ENCODE measurements at regions not wholly inside any gene's neighbourhood (a gene's known extent, or its start where the extent isn't known, plus 50 kb on each side); places are given as distances from the start of the nearest gene placed in this dataset.

DNA sequence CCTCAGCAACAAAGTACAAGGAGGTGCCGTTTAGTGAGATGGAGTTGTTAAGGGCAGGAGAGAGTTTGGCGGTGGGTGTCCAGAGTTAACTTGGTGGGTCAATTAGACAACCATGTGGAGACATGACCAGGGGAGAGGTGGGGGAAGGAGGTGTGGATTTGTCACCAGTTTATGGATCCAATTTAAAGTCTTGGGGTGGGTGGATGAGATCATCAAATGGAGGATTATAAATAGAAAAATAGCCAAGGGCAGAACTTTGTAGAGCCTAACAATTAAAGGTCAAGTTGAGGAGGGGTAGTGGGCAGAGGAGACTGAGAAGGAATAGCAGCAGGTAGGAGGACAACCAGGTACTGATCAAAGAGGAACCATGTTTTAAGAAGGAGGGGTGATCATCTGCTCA is 108.7 kb upstream of the IL12B start:
- Histone ChIP-seq H3K27me3 (ENCODE audit: control insufficient read depth in 5 of 5, insufficient read depth in 4 of 5, low read length in 5 of 5) (peaks cover 0 to 3% (median 0%) of the 10 kb centered on the region in 5 donors), H3K9ac (ENCODE audit: low read length in 5 of 5) (no peak overlapping the region), H3K27ac (ENCODE audit: low read depth, low read length) (no peak overlapping the region), H3K36me3 (ENCODE audit: control insufficient read depth in 5 of 5, insufficient read depth in 5 of 5, low read length in 5 of 5) (no peaks in the 10 kb centered on the region), H3K9me3 (ENCODE audit: control insufficient read depth in 5 of 5, low read length in 5 of 5) (no peaks in the 10 kb centered on the region), H3K4me3 (ENCODE audit: low read depth in 1 of 5, low read length in 5 of 5) (no peak overlapping the region), H3K4me1 (ENCODE audit: control insufficient read depth in 5 of 5, insufficient read depth in 5 of 5, low read length in 5 of 5) (no peaks in the 10 kb centered on the region)

GRCh38 chr5:159440235-159440634 is 109.9 kb upstream of the IL12B start:
- Histone ChIP-seq H3K4me3 (ENCODE audit: low read depth in 1 of 5, low read length in 5 of 5) (no peak overlapping the region), H3K9ac (ENCODE audit: low read length in 5 of 5) (no peak overlapping the region), H3K27ac (ENCODE audit: low read depth, low read length) (no peak overlapping the region), H3K4me1 (ENCODE audit: control insufficient read depth in 5 of 5, insufficient read depth in 5 of 5, low read length in 5 of 5) (no peaks in the 10 kb centered on the region), H3K36me3 (ENCODE audit: control insufficient read depth in 5 of 5, insufficient read depth in 5 of 5, low read length in 5 of 5) (no peaks in the 10 kb centered on the region), H3K27me3 (ENCODE audit: control insufficient read depth in 5 of 5, insufficient read depth in 4 of 5, low read length in 5 of 5) (peaks cover 0 to 3% (median 0%) of the 10 kb centered on the region in 5 donors), H3K9me3 (ENCODE audit: control insufficient read depth in 5 of 5, low read length in 5 of 5) (no peaks in the 10 kb centered on the region)

DNA sequence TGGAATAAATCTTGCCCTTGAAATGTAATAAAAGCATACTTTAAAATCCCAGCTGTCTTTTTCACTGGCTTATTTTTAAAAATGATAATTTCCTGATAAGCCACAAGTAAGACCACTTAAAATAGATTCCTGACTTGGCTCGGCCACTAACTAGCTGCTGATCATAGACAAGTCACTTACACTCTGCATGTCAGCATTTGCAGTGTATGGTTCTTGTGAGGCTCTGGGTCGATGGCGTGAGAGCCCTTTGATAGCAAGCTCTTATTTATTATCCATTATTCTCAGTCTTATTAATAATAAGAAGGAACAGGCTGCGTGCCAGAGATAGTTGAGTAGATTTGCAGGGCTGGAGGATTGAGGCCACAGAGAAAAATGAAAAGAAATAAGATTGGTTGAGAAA is 110.7 kb upstream of the IL12B start:
- Histone ChIP-seq H3K27ac (ENCODE audit: low read depth, low read length) (no peak overlapping the region), H3K4me1 (ENCODE audit: control insufficient read depth in 5 of 5, insufficient read depth in 5 of 5, low read length in 5 of 5) (no peaks in the 10 kb centered on the region), H3K4me3 (ENCODE audit: low read depth in 1 of 5, low read length in 5 of 5) (no peak overlapping the region), H3K27me3 (ENCODE audit: control insufficient read depth in 5 of 5, insufficient read depth in 4 of 5, low read length in 5 of 5) (peaks cover 0 to 3% (median 0%) of the 10 kb centered on the region in 5 donors), H3K9me3 (ENCODE audit: control insufficient read depth in 5 of 5, low read length in 5 of 5) (no peaks in the 10 kb centered on the region), H3K36me3 (ENCODE audit: control insufficient read depth in 5 of 5, insufficient read depth in 5 of 5, low read length in 5 of 5) (no peaks in the 10 kb centered on the region), H3K9ac (ENCODE audit: low read length in 5 of 5) (no peak overlapping the region)

GRCh38 chr5:159441441-159441840 is 111.2 kb upstream of the IL12B start:
- H3K4me1 ChIP-seq (ENCODE audit: control insufficient read depth in 5 of 5, insufficient read depth in 5 of 5, low read length in 5 of 5): no peaks in the 10 kb centered on the region
- H3K36me3 ChIP-seq (ENCODE audit: control insufficient read depth in 5 of 5, insufficient read depth in 5 of 5, low read length in 5 of 5): no peaks in the 10 kb centered on the region
- peaks cover 0 to under 1% (median 0%) of the 10 kb centered on the region in 5 donors for H3K27me3 ChIP-seq (ENCODE audit: control insufficient read depth in 5 of 5, insufficient read depth in 4 of 5, low read length in 5 of 5)
- no peak overlapping the region for H3K4me3 ChIP-seq (ENCODE audit: low read depth in 1 of 5, low read length in 5 of 5)
- H3K27ac ChIP-seq (ENCODE audit: low read depth, low read length): no peak overlapping the region
- no peak overlapping the region for H3K9ac ChIP-seq (ENCODE audit: low read length in 5 of 5)
- H3K9me3 ChIP-seq (ENCODE audit: control insufficient read depth in 5 of 5, low read length in 5 of 5): no peaks in the 10 kb centered on the region

GRCh38 chr5:159442206-159442850 is 112.0 kb upstream of the IL12B start:
- Histone ChIP-seq H3K27me3 (ENCODE audit: control insufficient read depth in 5 of 5, insufficient read depth in 4 of 5, low read length in 5 of 5) (no peaks in the 10 kb centered on the region), H3K9ac (ENCODE audit: low read length in 5 of 5) (no peak overlapping the region), H3K9me3 (ENCODE audit: control insufficient read depth in 5 of 5, low read length in 5 of 5) (no peaks in the 10 kb centered on the region), H3K4me1 (ENCODE audit: control insufficient read depth in 5 of 5, insufficient read depth in 5 of 5, low read length in 5 of 5) (no peaks in the 10 kb centered on the region), H3K4me3 (ENCODE audit: low read depth in 1 of 5, low read length in 5 of 5) (no peak overlapping the region), H3K27ac (ENCODE audit: low read depth, low read length) (no peak overlapping the region), H3K36me3 (ENCODE audit: control insufficient read depth in 5 of 5, insufficient read depth in 5 of 5, low read length in 5 of 5) (no peaks in the 10 kb centered on the region)

- H3K9ac ChIP-seq (ENCODE audit: low read length in 5 of 5): no peak overlapping the region
- no peaks in the 10 kb centered on the region for H3K4me1 ChIP-seq (ENCODE audit: control insufficient read depth in 5 of 5, insufficient read depth in 5 of 5, low read length in 5 of 5)
- no peak overlapping the region for H3K27ac ChIP-seq (ENCODE audit: low read depth, low read length)
- no peaks in the 10 kb centered on the region for H3K27me3 ChIP-seq (ENCODE audit: control insufficient read depth in 5 of 5, insufficient read depth in 4 of 5, low read length in 5 of 5)
- no peaks in the 10 kb centered on the region for H3K36me3 ChIP-seq (ENCODE audit: control insufficient read depth in 5 of 5, insufficient read depth in 5 of 5, low read length in 5 of 5)
- no peaks in the 10 kb centered on the region for H3K9me3 ChIP-seq (ENCODE audit: control insufficient read depth in 5 of 5, low read length in 5 of 5)
- no peak overlapping the region for H3K4me3 ChIP-seq (ENCODE audit: low read depth in 1 of 5, low read length in 5 of 5)
Observed at GRCh38 chr5:159444441-159445082, 114.3 kb upstream of the IL12B start.

DNA sequence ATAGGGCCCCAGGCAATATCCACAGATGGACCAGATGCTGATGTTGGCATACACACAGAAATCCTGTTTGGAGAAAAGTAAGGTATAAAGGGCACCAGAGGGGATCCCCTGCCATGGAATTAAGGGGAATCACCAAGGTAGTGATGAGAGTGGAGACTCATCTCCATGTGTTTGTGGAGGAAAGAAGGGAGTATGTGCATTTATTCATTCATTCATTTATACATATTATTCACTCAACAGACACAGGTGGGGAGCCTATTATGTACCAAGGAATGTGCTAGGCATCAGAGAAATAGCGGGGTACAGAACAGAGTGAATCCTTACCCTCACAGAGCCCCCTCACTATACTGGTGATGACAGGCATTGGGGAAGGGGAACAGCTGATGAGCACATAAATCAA is 116.8 kb upstream of the IL12B start:
- Histone ChIP-seq H3K4me1 (ENCODE audit: control insufficient read depth in 5 of 5, insufficient read depth in 5 of 5, low read length in 5 of 5) (peaks cover 0 to 10% (median 5%) of the 10 kb centered on the region in 5 donors), H3K36me3 (ENCODE audit: control insufficient read depth in 5 of 5, insufficient read depth in 5 of 5, low read length in 5 of 5) (no peaks in the 10 kb centered on the region), H3K27me3 (ENCODE audit: control insufficient read depth in 5 of 5, insufficient read depth in 4 of 5, low read length in 5 of 5) (no peaks in the 10 kb centered on the region), H3K4me3 (ENCODE audit: low read depth in 1 of 5, low read length in 5 of 5) (no peak overlapping the region), H3K9ac (ENCODE audit: low read length in 5 of 5) (no peak overlapping the region), H3K27ac (ENCODE audit: low read depth, low read length) (no peak overlapping the region), H3K9me3 (ENCODE audit: control insufficient read depth in 5 of 5, low read length in 5 of 5) (no peaks in the 10 kb centered on the region)

DNA sequence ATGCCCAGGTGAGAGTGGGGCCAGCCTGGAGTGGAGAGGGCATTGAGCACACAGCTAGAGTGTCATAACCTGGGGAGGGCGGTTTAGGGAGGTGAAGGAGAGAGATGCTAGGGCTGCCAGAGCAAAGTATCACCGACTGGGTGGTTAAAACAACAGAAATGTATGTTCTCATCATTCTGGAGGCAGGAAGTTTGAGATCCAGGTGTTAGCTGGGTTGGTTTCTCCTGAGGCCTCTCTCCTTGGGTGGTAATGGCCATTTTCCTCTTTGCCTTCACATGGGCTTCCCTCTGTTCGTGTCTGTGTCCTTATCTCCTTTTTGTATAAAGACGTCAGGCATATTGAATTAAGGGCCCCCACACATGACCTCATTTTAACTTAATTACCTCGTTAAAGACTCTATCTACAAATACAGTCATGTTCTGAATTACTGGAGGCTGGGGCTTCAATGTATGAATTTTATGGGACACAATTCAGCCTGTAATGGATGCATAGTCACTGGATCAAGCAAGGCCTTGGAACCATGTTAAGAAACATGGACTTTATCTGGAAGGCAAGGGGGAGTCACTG is 118.6 kb upstream of the IL12B start:
- Histone ChIP-seq H3K27ac (ENCODE audit: low read depth, low read length) (no peak overlapping the region), H3K9me3 (ENCODE audit: control insufficient read depth in 5 of 5, low read length in 5 of 5) (no peaks in the 10 kb centered on the region), H3K36me3 (ENCODE audit: control insufficient read depth in 5 of 5, insufficient read depth in 5 of 5, low read length in 5 of 5) (no peaks in the 10 kb centered on the region), H3K4me3 (ENCODE audit: low read depth in 1 of 5, low read length in 5 of 5) (no peak overlapping the region), H3K27me3 (ENCODE audit: control insufficient read depth in 5 of 5, insufficient read depth in 4 of 5, low read length in 5 of 5) (no peaks in the 10 kb centered on the region), H3K9ac (ENCODE audit: low read length in 5 of 5) (no peak overlapping the region), H3K4me1 (ENCODE audit: control insufficient read depth in 5 of 5, insufficient read depth in 5 of 5, low read length in 5 of 5) (peaks cover 0 to 10% (median 5%) of the 10 kb centered on the region in 5 donors)

GRCh38 chr5:159449925-159450324 is 119.6 kb upstream of the IL12B start:
- Histone ChIP-seq H3K4me3 (ENCODE audit: low read depth in 1 of 5, low read length in 5 of 5) (no peak overlapping the region), H3K9ac (ENCODE audit: low read length in 5 of 5) (no peak overlapping the region), H3K36me3 (ENCODE audit: control insufficient read depth in 5 of 5, insufficient read depth in 5 of 5, low read length in 5 of 5) (no peaks in the 10 kb centered on the region), H3K27ac (ENCODE audit: low read depth, low read length) (no peak overlapping the region), H3K4me1 (ENCODE audit: control insufficient read depth in 5 of 5, insufficient read depth in 5 of 5, low read length in 5 of 5) (peaks cover 0 to 10% (median 5%) of the 10 kb centered on the region in 5 donors), H3K27me3 (ENCODE audit: control insufficient read depth in 5 of 5, insufficient read depth in 4 of 5, low read length in 5 of 5) (no peaks in the 10 kb centered on the region), H3K9me3 (ENCODE audit: control insufficient read depth in 5 of 5, low read length in 5 of 5) (no peaks in the 10 kb centered on the region)

GRCh38 chr5:159450417-159450816 is 120.1 kb upstream of the IL12B start:
- no peak overlapping the region for H3K4me3 ChIP-seq (ENCODE audit: low read depth in 1 of 5, low read length in 5 of 5)
- H3K27ac ChIP-seq (ENCODE audit: low read depth, low read length): no peak overlapping the region
- peaks cover 0 to 10% (median 5%) of the 10 kb centered on the region in 5 donors for H3K4me1 ChIP-seq (ENCODE audit: control insufficient read depth in 5 of 5, insufficient read depth in 5 of 5, low read length in 5 of 5)
- H3K9me3 ChIP-seq (ENCODE audit: control insufficient read depth in 5 of 5, low read length in 5 of 5): no peaks in the 10 kb centered on the region
- no peak overlapping the region for H3K9ac ChIP-seq (ENCODE audit: low read length in 5 of 5)
- no peaks in the 10 kb centered on the region for H3K36me3 ChIP-seq (ENCODE audit: control insufficient read depth in 5 of 5, insufficient read depth in 5 of 5, low read length in 5 of 5)
- H3K27me3 ChIP-seq (ENCODE audit: control insufficient read depth in 5 of 5, insufficient read depth in 4 of 5, low read length in 5 of 5): no peaks in the 10 kb centered on the region

Measured in subcutaneous abdominal adipose tissue (tissue), 5 donors.